ENCODE measurements at regions not wholly inside any gene's neighbourhood (a gene's known extent, or its start where the extent isn't known, plus 50 kb on each side); places are given as distances from the start of the nearest gene placed in this dataset.
A peak's percentile ranks its signal among the peaks of the same experiment; 100 is the strongest.

- TF ChIP-seq CTCF (IDR thresholded peaks at IDR 0.05; ENCODE audit: insufficient read depth, low read length, poor library complexity, severe bottlenecking), result no peak
- Histone ChIP-seq H3K4me3 (ENCODE audit: low read depth, low read length) (no peak overlapping the region), H3K36me3 (ENCODE audit: control insufficient read depth, insufficient read depth, low read length) (no peaks in the 10 kb centered on the region), H3K27me3 (ENCODE audit: control insufficient read depth, insufficient read depth, low read length) (no peaks in the 10 kb centered on the region)
- DNase-seq (ENCODE audit: low read depth), result no peak
Measured at GRCh38 chr6:134744301-134744700, 205.6 kb downstream of the ALDH8A1 start.

- H3K27me3 ChIP-seq (ENCODE audit: control insufficient read depth, insufficient read depth, low read length), result no peaks in the 10 kb centered on the region
- H3K4me3 ChIP-seq (ENCODE audit: low read depth, low read length), result no peak overlapping the region
- H3K36me3 ChIP-seq (ENCODE audit: control insufficient read depth, insufficient read depth, low read length), result no peaks in the 10 kb centered on the region
- TF ChIP-seq CTCF (IDR thresholded peaks at IDR 0.05; ENCODE audit: insufficient read depth, low read length, poor library complexity, severe bottlenecking), result peak; percentile 39
- DNase-seq (ENCODE audit: low read depth), result no peak
Measured at GRCh38 chr6:134741200-134741536, 208.7 kb downstream of the ALDH8A1 start.

DNA sequence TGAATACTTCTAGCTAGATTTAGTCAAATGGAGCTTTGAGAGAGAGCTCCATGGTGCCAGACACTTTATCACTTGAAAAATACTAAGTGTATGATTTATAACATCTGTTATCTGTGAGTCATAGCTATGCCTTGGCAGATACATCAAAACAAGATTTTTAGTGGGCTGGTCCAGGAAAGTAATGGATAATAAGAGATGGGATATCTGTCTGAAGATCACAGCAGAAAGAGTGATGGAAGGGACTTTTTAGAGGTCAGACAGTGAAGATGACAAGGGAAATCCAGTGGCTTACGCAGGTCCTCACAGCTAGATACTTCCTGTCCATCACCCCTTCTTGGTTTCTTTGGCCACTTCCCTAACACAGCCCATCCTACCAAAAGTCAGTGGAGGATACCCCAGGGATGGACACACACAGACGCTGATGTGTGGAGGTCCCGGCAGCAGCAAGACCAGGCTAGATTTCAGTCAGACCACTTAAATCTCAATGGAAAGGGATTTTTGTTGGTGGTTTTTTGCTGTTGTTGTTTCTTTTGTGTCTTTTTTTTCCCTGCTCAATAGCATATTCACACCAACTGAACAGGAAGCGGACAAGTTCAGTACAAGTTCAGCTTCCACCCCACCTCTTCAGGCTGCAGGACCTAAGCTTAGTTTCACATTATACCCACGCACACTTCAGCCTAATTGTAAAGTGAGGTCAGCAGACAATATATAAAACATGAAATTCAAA, 209.3 kb downstream of the ALDH8A1 start:
- H3K27me3 ChIP-seq (ENCODE audit: control insufficient read depth, insufficient read depth, low read length), result no peaks in the 10 kb centered on the region
- DNase-seq (ENCODE audit: low read depth), result no peak
- no peaks in the 10 kb centered on the region for H3K36me3 ChIP-seq (ENCODE audit: control insufficient read depth, insufficient read depth, low read length)
- H3K4me3 ChIP-seq (ENCODE audit: low read depth, low read length), result no peak overlapping the region
- no peak for TF ChIP-seq CTCF (IDR thresholded peaks at IDR 0.05; ENCODE audit: insufficient read depth, low read length, poor library complexity, severe bottlenecking)

DNA sequence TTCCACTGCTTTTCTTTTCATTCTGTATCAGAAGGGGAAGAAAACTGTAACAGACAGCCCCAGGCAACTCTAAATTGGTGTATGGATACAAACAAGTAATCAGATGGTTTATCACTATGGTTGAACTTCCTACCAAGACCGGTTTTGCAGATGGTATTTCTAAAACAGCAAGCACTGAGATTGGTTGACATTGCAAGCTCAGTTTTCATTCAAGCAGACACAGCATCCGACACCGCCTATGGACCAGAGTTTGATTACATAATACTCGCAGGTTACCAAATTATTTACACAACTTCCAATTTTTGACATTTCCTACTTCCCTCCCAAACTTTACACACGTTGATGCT, 209.9 kb downstream of the ALDH8A1 start:
- H3K36me3 ChIP-seq (ENCODE audit: control insufficient read depth, insufficient read depth, low read length), result no peaks in the 10 kb centered on the region
- no peaks in the 10 kb centered on the region for H3K27me3 ChIP-seq (ENCODE audit: control insufficient read depth, insufficient read depth, low read length)
- TF ChIP-seq CTCF (IDR thresholded peaks at IDR 0.05; ENCODE audit: insufficient read depth, low read length, poor library complexity, severe bottlenecking), result no peak
- H3K4me3 ChIP-seq (ENCODE audit: low read depth, low read length), result no peak overlapping the region
- DNase-seq (ENCODE audit: low read depth), result no peak

- no peak for TF ChIP-seq CTCF (IDR thresholded peaks at IDR 0.05; ENCODE audit: insufficient read depth, low read length, poor library complexity, severe bottlenecking)
- H3K36me3 ChIP-seq (ENCODE audit: control insufficient read depth, insufficient read depth, low read length), result no peaks in the 10 kb centered on the region
- no peak overlapping the region for H3K4me3 ChIP-seq (ENCODE audit: low read depth, low read length)
- no peak for DNase-seq (ENCODE audit: low read depth)
- no peaks in the 10 kb centered on the region for H3K27me3 ChIP-seq (ENCODE audit: control insufficient read depth, insufficient read depth, low read length)
Measured at GRCh38 chr6:134739299-134740026, 210.4 kb downstream of the ALDH8A1 start.
